CD4-positive, alpha-beta T cell treated with Interleukin-1 beta for 1 hour (primary cell): ENCODE measurements at regions not wholly inside any gene's neighbourhood (a gene's known extent, or its start where the extent isn't known, plus 50 kb on each side); places are given as distances from the start of the nearest gene placed in this dataset.

Experiments used
- DNase-seq, 2 donors: peaks; one replicate each; pipeline ENCODE4 v3.0.0-alpha.2; 2020 to 2022

GRCh38 chr12:106004289-106004688, 134.5 kb downstream of the NUAK1 start:
- no peak for DNase-seq

GRCh38 chr12:106006382-106006781, 132.4 kb downstream of the NUAK1 start:
- no peak for DNase-seq

DNA sequence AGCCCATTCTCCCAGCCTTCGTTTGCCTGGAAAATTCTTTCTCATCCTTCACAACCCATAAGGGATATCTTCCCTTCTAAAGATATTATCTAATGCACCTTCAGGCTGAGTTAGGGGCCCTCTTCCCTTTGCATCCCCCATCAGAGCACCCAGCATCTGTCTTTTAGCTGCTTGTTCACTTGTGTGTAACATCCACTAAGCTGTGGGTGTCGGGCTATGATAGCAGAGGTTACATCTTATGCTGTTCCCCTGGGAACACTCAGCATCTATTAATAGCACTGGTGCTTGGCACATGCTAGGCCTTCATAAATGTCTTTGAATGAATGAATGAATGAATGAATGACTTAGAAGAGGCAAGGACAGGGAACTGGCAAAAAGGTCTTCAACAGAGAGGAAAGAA, 131.8 kb downstream of the NUAK1 start:
- no peak for DNase-seq

DNA sequence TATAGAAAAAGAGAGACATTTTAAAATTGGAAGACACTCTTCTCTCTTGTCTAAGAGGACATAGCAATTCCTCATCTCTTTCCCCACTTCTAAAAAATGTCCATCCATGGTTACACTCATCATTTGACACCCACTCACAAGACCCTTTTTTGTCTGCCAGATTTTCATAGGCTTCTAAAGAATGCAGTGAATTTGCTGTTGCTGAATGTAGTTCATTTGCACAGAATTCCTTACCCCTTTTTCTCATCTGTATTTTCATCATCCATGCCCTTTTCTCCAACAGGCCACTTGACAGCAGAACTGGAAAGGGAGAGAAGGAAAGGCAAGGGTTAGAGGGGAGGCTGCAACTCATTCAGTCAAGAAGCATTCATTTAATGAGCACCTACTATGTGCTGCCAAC, 128.0 kb downstream of the NUAK1 start:
- DNase-seq, result no peak
